GM12892 (cell line): ENCODE measurements at regions not wholly inside any gene's neighbourhood (a gene's known extent, or its start where the extent isn't known, plus 50 kb on each side); places are given as distances from the start of the nearest gene placed in this dataset.

Source experiments
- POLR2A ChIP-seq: IDR thresholded peaks from 2 replicates; pipeline ENCODE4 v1.6.1; 2011; ENCODE audit warnings: low read depth, low read length, control low read depth
- POLR2AphosphoS5 ChIP-seq: IDR thresholded peaks from 2 replicates; pipeline ENCODE4 v1.6.1; 2011; ENCODE audit warnings: low read depth, low read length, control low read depth

DNA sequence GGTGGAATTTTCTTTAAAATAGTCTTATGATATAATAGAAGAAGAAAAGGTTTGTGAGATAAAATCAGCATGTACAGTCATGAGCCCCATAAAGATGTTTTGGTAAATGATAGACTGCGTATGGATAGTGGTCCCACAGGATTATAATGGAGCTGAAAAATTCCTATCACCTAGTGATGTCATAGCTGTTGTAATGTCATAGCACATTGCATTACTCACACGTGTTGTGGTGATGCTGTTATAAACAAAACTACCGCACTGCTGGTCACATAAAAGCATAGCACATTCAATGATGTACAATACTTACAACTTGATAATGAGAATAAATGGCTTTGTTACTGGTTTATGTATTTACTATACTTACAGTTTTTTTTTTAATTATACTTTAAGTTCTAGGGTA lies 715.2 kb upstream of the HTR2C start:
- TF ChIP-seq POLR2A (no peak), POLR2AphosphoS5 (no peak)
